Endodermal cell (in vitro differentiated cells): ENCODE measurements at regions not wholly inside any gene's neighbourhood (a gene's known extent, or its start where the extent isn't known, plus 50 kb on each side); places are given as distances from the start of the nearest gene placed in this dataset.

Experiments used
- DNase-seq: peaks from one replicate; pipeline ENCODE4 v3.0.0-alpha.2; 2017
- H3K27ac ChIP-seq: 2 replicates; pipeline ENCODE4 v1.5.1; 2013; ENCODE audit warnings: mild to moderate bottlenecking, low read depth, low read length, moderate library complexity
- H3K27me3 ChIP-seq: 2 replicates; pipeline ENCODE4 v1.6.1; 2013; ENCODE audit warnings: mild to moderate bottlenecking, low read length, moderate library complexity; ENCODE audit not compliant: insufficient read depth, control insufficient read depth, poor library complexity, severe bottlenecking
- H3K36me3 ChIP-seq: 2 replicates; pipeline ENCODE4 v1.7.0; 2013; ENCODE audit warnings: mild to moderate bottlenecking, low read length, moderate library complexity; ENCODE audit not compliant: control insufficient read depth, insufficient read depth
- H3K4me1 ChIP-seq: one replicate; pipeline ENCODE4 v1.7.0; 2013; ENCODE audit warnings: low read length; ENCODE audit not compliant: control insufficient read depth, insufficient read depth
- H3K4me3 ChIP-seq: 2 replicates; pipeline ENCODE4 v1.5.1; 2013; ENCODE audit warnings: mild to moderate bottlenecking, low read length, moderate library complexity
- H3K9ac ChIP-seq: 2 replicates; pipeline ENCODE4 v1.6.1; 2013; ENCODE audit warnings: mild to moderate bottlenecking, low read length, moderate library complexity; ENCODE audit not compliant: poor library complexity, severe bottlenecking; ENCODE audit errors: extremely low read depth
- H3K9me3 ChIP-seq: 2 replicates; pipeline ENCODE4 v1.6.1; 2013; ENCODE audit warnings: mild to moderate bottlenecking, low read length, moderate library complexity; ENCODE audit not compliant: control insufficient read depth
- H3K27ac Mint-ChIP-seq: 2 replicates; pipeline ENCODE4 v1.8.0; 2020; ENCODE audit warnings: mixed read lengths
- H3K27me3 Mint-ChIP-seq: 2 replicates; pipeline ENCODE4 v1.8.0; 2021; ENCODE audit warnings: mild to moderate bottlenecking, mixed read lengths; ENCODE audit not compliant: insufficient read depth
- H3K36me3 Mint-ChIP-seq: 2 replicates; pipeline ENCODE4 v1.8.0; 2020; ENCODE audit warnings: low read depth, mixed read lengths
- H3K4me1 Mint-ChIP-seq: 2 replicates; pipeline ENCODE4 v1.8.0; 2020; ENCODE audit warnings: mixed read lengths
- H3K4me3 Mint-ChIP-seq: 2 replicates; pipeline ENCODE4 v1.8.0; 2020; ENCODE audit warnings: mild to moderate bottlenecking, moderate library complexity, mixed read lengths
- H3K9me3 Mint-ChIP-seq: 2 replicates; pipeline ENCODE4 v1.8.0; 2020; ENCODE audit warnings: mild to moderate bottlenecking, mixed read lengths
- WGBS, 2 experiments: methylation state at CpG; one replicate each; pipeline versions ENCODE4 v1.1.5 to v1.1.7; 2013; ENCODE audit warnings: missing lambda C conversion rate in 2 of 2, mixed read lengths in 1 of 2; ENCODE audit not compliant: insufficient coverage in 1 of 2, insufficient read length in 1 of 2; 5-methylcytosine and 5-hydroxymethylcytosine counted together
- TF ChIP-seq, protein P1 (sequence below): fragments of 200-600 bp; sonication (generic); conservative IDR thresholded peaks from 2 replicates; pipeline ENCODE4 v1.5.0; 2021; ENCODE audit warnings: antibody characterized with exemption, mild to moderate bottlenecking

DNA sequence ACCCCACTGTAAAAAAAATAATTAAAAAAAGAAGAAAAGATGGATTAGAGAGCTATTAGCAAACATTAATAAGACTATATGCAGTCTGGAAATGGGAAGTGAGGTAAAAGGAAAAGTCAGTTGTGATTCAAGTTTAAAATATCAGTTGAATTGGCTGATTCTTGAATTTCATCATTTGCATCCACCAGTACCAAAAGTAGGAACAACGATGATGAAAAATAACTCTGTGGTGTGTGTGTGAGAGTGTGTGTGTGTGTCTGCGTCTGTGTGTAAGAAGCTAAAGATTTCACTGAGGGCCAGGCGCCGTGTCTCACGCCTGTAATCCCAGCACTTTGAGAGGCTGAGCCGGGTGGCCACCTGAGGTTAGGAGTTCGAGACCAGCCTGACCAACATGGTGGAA, 56.0 kb upstream of the SLC4A7 start:
- 94 to 97% methylated on average over 7 of the region's 7 CpGs for WGBS, 2 experiments
- TF ChIP-seq, protein P1, sequence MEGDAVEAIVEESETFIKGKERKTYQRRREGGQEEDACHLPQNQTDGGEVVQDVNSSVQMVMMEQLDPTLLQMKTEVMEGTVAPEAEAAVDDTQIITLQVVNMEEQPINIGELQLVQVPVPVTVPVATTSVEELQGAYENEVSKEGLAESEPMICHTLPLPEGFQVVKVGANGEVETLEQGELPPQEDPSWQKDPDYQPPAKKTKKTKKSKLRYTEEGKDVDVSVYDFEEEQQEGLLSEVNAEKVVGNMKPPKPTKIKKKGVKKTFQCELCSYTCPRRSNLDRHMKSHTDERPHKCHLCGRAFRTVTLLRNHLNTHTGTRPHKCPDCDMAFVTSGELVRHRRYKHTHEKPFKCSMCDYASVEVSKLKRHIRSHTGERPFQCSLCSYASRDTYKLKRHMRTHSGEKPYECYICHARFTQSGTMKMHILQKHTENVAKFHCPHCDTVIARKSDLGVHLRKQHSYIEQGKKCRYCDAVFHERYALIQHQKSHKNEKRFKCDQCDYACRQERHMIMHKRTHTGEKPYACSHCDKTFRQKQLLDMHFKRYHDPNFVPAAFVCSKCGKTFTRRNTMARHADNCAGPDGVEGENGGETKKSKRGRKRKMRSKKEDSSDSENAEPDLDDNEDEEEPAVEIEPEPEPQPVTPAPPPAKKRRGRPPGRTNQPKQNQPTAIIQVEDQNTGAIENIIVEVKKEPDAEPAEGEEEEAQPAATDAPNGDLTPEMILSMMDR = no peak
- Mint-ChIP-seq H3K9me3 (no peaks in the 10 kb centered on the region), H3K4me3 (no peak overlapping the region), H3K27me3 (no peaks in the 10 kb centered on the region), H3K36me3 (no peaks in the 10 kb centered on the region), H3K27ac (no peak overlapping the region), H3K4me1 (peaks cover 7% of the 10 kb centered on the region)
- H3K9me3 ChIP-seq = no peaks in the 10 kb centered on the region
- DNase-seq = no peak
- H3K27ac ChIP-seq = no peak overlapping the region
- H3K4me3 ChIP-seq = no peak overlapping the region
- no peaks in the 10 kb centered on the region for H3K27me3 ChIP-seq
- H3K36me3 ChIP-seq = no peaks in the 10 kb centered on the region
- H3K4me1 ChIP-seq = no peaks in the 10 kb centered on the region
- no peak overlapping the region for H3K9ac ChIP-seq

DNA sequence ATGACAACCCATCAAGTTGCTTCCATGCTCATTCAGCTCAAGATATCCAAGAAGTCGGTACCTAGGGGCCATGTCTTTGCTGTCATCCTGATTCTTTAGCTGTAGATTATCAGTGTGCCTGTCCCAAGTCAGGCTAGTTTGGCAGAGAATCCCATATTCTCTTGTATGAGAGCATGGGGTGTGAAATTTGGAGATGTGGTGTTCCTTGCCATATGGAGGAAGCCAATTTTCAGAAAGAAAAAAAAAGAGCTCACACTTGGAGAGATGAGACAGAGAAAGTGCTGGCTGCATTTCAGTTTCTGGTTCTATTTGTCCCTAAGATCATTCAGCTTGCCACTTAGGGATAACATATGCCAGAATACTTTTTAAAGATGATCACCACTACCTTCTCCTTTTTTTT, 52.3 kb upstream of the SLC4A7 start:
- H3K4me1 ChIP-seq = peaks cover 13% of the 10 kb centered on the region
- TF ChIP-seq, protein P1 = no peak
- H3K4me1 Mint-ChIP-seq = peaks cover 34% of the 10 kb centered on the region
- H3K36me3 Mint-ChIP-seq = no peaks in the 10 kb centered on the region
- no peaks in the 10 kb centered on the region for H3K27me3 ChIP-seq
- H3K27ac Mint-ChIP-seq = no peak overlapping the region
- no peak overlapping the region for H3K4me3 Mint-ChIP-seq
- no peak overlapping the region for H3K9ac ChIP-seq
- H3K27ac ChIP-seq = no peak overlapping the region
- no peaks in the 10 kb centered on the region for H3K27me3 Mint-ChIP-seq
- no peaks in the 10 kb centered on the region for H3K36me3 ChIP-seq
- no peaks in the 10 kb centered on the region for H3K9me3 Mint-ChIP-seq
- no peak overlapping the region for H3K4me3 ChIP-seq
- H3K9me3 ChIP-seq = no peaks in the 10 kb centered on the region
- WGBS, 2 experiments = 89 to 95% methylated on average over 1 of the region's 1 CpG
- DNase-seq = no peak

DNA sequence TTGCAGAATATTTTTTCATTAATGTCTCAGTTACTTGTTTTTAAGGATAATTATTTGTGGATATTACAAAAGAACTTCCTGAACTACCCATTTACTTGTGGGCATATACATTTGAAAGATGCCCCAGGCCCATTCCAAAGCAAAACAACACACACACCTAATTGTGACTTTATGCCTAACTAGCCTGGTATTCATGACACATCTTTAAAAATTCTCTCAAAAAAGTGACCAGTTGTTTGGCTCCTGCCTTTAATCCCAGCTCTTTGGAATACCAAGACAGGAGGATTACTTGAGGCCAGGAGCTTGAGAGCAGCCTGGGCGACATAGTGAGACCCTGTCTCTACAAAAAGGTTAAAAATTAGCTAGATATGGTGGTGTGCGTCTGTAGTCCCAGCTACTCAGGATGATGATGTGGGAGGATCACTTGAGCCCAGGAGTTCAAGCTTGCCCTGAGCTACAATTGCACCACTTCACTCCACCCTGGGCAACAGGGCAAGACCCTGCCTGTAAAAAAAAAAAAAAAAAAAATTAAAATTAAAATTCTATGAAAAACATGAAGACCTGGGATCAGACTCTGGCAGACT, 51.7 kb upstream of the SLC4A7 start:
- no peaks in the 10 kb centered on the region for H3K9me3 Mint-ChIP-seq
- Histone ChIP-seq H3K27me3 (no peaks in the 10 kb centered on the region), H3K9ac (no peak overlapping the region), H3K4me3 (no peak overlapping the region), H3K4me1 (peaks cover 13% of the 10 kb centered on the region), H3K9me3 (no peaks in the 10 kb centered on the region), H3K27ac (no peak overlapping the region), H3K36me3 (no peaks in the 10 kb centered on the region)
- H3K27me3 Mint-ChIP-seq = no peaks in the 10 kb centered on the region
- TF ChIP-seq, protein P1 = no peak
- no peak for DNase-seq
- peak overlapping the region; percentile 72 for H3K27ac Mint-ChIP-seq
- WGBS, 2 experiments = 86 to 96% methylated on average over 1 to 2 of the region's 2 CpGs
- H3K4me1 Mint-ChIP-seq = peaks cover 40% of the 10 kb centered on the region
- H3K36me3 Mint-ChIP-seq = no peaks in the 10 kb centered on the region
- no peak overlapping the region for H3K4me3 Mint-ChIP-seq
